Sciatic nerve (tissue), 2 donors: ENCODE measurements at regions not wholly inside any gene's neighbourhood (a gene's known extent, or its start where the extent isn't known, plus 50 kb on each side); places are given as distances from the start of the nearest gene placed in this dataset.
"Not testable (repeated sequence)": the region's sequence is repeated elsewhere in the genome, so short reads cannot be mapped to it uniquely, and the experiment has no call there.

Experiments used
- ATAC-seq: fragments of 200-7000 bp; cut with Tn5 transposase; one replicate; pipeline ENCODE4 v1.9.1; 2020; ENCODE audit warnings: mild to moderate bottlenecking, moderate library complexity
- DNase-seq: peaks from one replicate; pipeline ENCODE4 v3.0.0-alpha.2; 2020; ENCODE audit warnings: low spot score
- intact Hi-C: fragments of 100-400 bp; cut with DNase I; formaldehyde crosslinking; loops from one replicate; pipeline ENCODE4 v1.14.2; 2022
- donor health status: DM: no; HTN: no; CAD: no.
- donor health status: DM: no; HTN: no; CAD: no.

- no peak for ATAC-seq
- no peak for DNase-seq
- intact Hi-C loops = no loop called here
Observed at GRCh38 chr18:78238404-78239089, 741.1 kb upstream of the SALL3 start.

GRCh38 chr18:78239090-78239457 is 740.5 kb upstream of the SALL3 start:
- no peak for DNase-seq
- intact Hi-C loops = no loop called here
- ATAC-seq = no peak

- no peak for DNase-seq
- no peak for ATAC-seq
- intact Hi-C loops = no loop called here
Observed at GRCh38 chr18:78240101-78240500, 739.5 kb upstream of the SALL3 start.

GRCh38 chr18:78240627-78241252 is 738.9 kb upstream of the SALL3 start:
- intact Hi-C loops = no loop called here
- DNase-seq (no peak), ATAC-seq (no peak)

- DNase-seq (no peak), ATAC-seq (peak; percentile 64)
- intact Hi-C loops = no loop called here
Observed at GRCh38 chr18:78241535-78242253, 737.9 kb upstream of the SALL3 start.

- intact Hi-C loops = no loop called here
- DNase-seq (no peak), ATAC-seq (peak; percentile 84)
Observed at GRCh38 chr18:78242254-78242643, 737.4 kb upstream of the SALL3 start.

- intact Hi-C loops = no loop called here
- DNase-seq (peak; percentile 74), ATAC-seq (peak; percentile 56)
Observed at GRCh38 chr18:78242806-78243205, 736.8 kb upstream of the SALL3 start.

- intact Hi-C loops = no loop called here
- ATAC-seq (no peak), DNase-seq (no peak)
Observed at GRCh38 chr18:78244779-78245178, 734.8 kb upstream of the SALL3 start.

GRCh38 chr18:78245451-78245850 is 734.2 kb upstream of the SALL3 start:
- ATAC-seq (no peak), DNase-seq (no peak)
- intact Hi-C loops = no loop called here

- intact Hi-C loops = no loop called here
- DNase-seq (no peak), ATAC-seq (no peak)
Observed at GRCh38 chr18:78246050-78246449, 733.6 kb upstream of the SALL3 start.

GRCh38 chr18:78246588-78246987 is 733.0 kb upstream of the SALL3 start:
- intact Hi-C loops = no loop called here
- DNase-seq (no peak), ATAC-seq (no peak)

GRCh38 chr18:78247615-78248289 is 731.9 kb upstream of the SALL3 start:
- DNase-seq (no peak), ATAC-seq (no peak)
- intact Hi-C loops = no loop called here

GRCh38 chr18:78255013-78255412 is 724.6 kb upstream of the SALL3 start:
- ATAC-seq = no peak
- intact Hi-C loops = no loop called here
- no peak for DNase-seq

GRCh38 chr18:78268226-78268988 is 711.2 kb upstream of the SALL3 start:
- intact Hi-C loops = no loop called here
- no peak for ATAC-seq
- no peak for DNase-seq

- intact Hi-C loops = no loop called here
- DNase-seq (no peak), ATAC-seq (no peak)
Observed at GRCh38 chr18:78271790-78272189, 707.8 kb upstream of the SALL3 start.

GRCh38 chr18:78273876-78274275 is 705.7 kb upstream of the SALL3 start:
- ATAC-seq (no peak), DNase-seq (no peak)
- intact Hi-C loops = no loop called here

- intact Hi-C loops, ATAC-seq, DNase-seq: not testable (repeated sequence)
Observed at GRCh38 chr18:78283425-78283824, 696.2 kb upstream of the SALL3 start.

- no peak for ATAC-seq
Observed at GRCh38 chr18:78292618-78293380, 686.8 kb upstream of the SALL3 start.

More at GRCh38 chr18:78292618-78293380, 686.8 kb upstream of the SALL3 start:
- intact Hi-C loops = no loop called here
- no peak for DNase-seq
